ENCODE measurements at regions not wholly inside any gene's neighbourhood (a gene's known extent, or its start where the extent isn't known, plus 50 kb on each side); places are given as distances from the start of the nearest gene placed in this dataset.

GRCh38 chr4:20490734-20491133, 209.5 kb upstream of the PACRGL start:
- Histone ChIP-seq H3K9me3 (ENCODE audit: low read length) (no peaks in the 10 kb centered on the region), H4K20me1 (ENCODE audit: insufficient read depth, low read length) (no peaks in the 10 kb centered on the region), H3K4me3 (replicated peaks in 1 of 3; ENCODE audit: insufficient read depth in 1 of 3, low read depth in 2 of 3, low read length in 3 of 3) (no peak overlapping the region), H3K79me2 (ENCODE audit: insufficient read depth, low read length) (no peaks in the 10 kb centered on the region), H2AFZ (ENCODE audit: low read length) (no peak overlapping the region), H3K27me3 (ENCODE audit: control insufficient read depth in 1 of 2, insufficient read depth in 2 of 2, low read length in 2 of 2) (no peaks in the 10 kb centered on the region), H3K4me2 (ENCODE audit: low read depth, low read length) (no peak overlapping the region), H3K4me1 (ENCODE audit: insufficient read depth, low read length) (no peaks in the 10 kb centered on the region), H3K27ac (ENCODE audit: extremely low read length, insufficient read depth, low read length) (no peak overlapping the region), H3K9ac (ENCODE audit: insufficient read depth, low read depth, low read length) (no peak overlapping the region), H3K36me3 (replicated peaks in 1 of 2; ENCODE audit: control insufficient read depth in 1 of 2, insufficient read depth in 2 of 2, low read length in 2 of 2) (no peaks in the 10 kb centered on the region)
- CTCF ChIA-PET (ENCODE audit: low intra/inter-chr PET ratio, low total read pairs) = no interaction called here
- POLR2A ChIA-PET = no interaction called here
- TF ChIP-seq ESRRA (CRISPR knock-in tag; IDR thresholded peaks at IDR 0.05; ENCODE audit: low read depth) (no peak), NKX3-1 (CRISPR knock-in tag; IDR thresholded peaks at IDR 0.05) (no peak), AHR (CRISPR knock-in tag; IDR thresholded peaks at IDR 0.05) (no peak)
- DNase-seq (ENCODE audit: low spot score) (no peak), ATAC-seq (no peak), FAIRE-seq (no peak)
- BruUV-seq (replicated peaks) = no TSS peak
- in situ Hi-C loops (cut with HindIII; ENCODE audit: extremely low pct_ligation_motif_present, low pct_unique_long_range_greater_than_20kb) = no loop called here
- intact Hi-C loops (cut with micrococcal nuclease; ENCODE audit: unreplicated experiment) = no loop called here
- under 1% methylated on average over 3 of the region's 3 CpGs for WGBS (ENCODE audit: low lambda C conversion rate)

- FAIRE-seq (no peak), DNase-seq (ENCODE audit: low spot score) (no peak), ATAC-seq (no peak)
- in situ Hi-C loops (cut with HindIII; ENCODE audit: extremely low pct_ligation_motif_present, low pct_unique_long_range_greater_than_20kb) = no loop called here
- WGBS (ENCODE audit: low lambda C conversion rate) = 55% methylated on average over 1 of the region's 1 CpG
- ChIA-PET POLR2A (no interaction called here), CTCF (ENCODE audit: low intra/inter-chr PET ratio, low total read pairs) (no interaction called here)
- Histone ChIP-seq H3K4me2 (ENCODE audit: low read depth, low read length) (no peak overlapping the region), H3K27ac (ENCODE audit: extremely low read length, insufficient read depth, low read length) (no peak overlapping the region), H3K4me1 (ENCODE audit: insufficient read depth, low read length) (no peaks in the 10 kb centered on the region), H4K20me1 (ENCODE audit: insufficient read depth, low read length) (no peaks in the 10 kb centered on the region), H3K4me3 (replicated peaks in 1 of 3; ENCODE audit: insufficient read depth in 1 of 3, low read depth in 2 of 3, low read length in 3 of 3) (no peak overlapping the region), H2AFZ (ENCODE audit: low read length) (no peak overlapping the region), H3K36me3 (replicated peaks in 1 of 2; ENCODE audit: control insufficient read depth in 1 of 2, insufficient read depth in 2 of 2, low read length in 2 of 2) (no peaks in the 10 kb centered on the region), H3K79me2 (ENCODE audit: insufficient read depth, low read length) (no peaks in the 10 kb centered on the region), H3K27me3 (ENCODE audit: control insufficient read depth in 1 of 2, insufficient read depth in 2 of 2, low read length in 2 of 2) (no peaks in the 10 kb centered on the region), H3K9ac (ENCODE audit: insufficient read depth, low read depth, low read length) (no peak overlapping the region), H3K9me3 (ENCODE audit: low read length) (no peaks in the 10 kb centered on the region)
- BruUV-seq (replicated peaks) = no TSS peak
- intact Hi-C loops (cut with micrococcal nuclease; ENCODE audit: unreplicated experiment) = no loop called here
- TF ChIP-seq ZFP1 (CRISPR knock-in tag; IDR thresholded peaks at IDR 0.05) = no peak
- no peak for TF ChIP-seq FIP1L1 (IDR thresholded peaks at IDR 0.05; ENCODE audit: borderline replicate concordance, insufficient read depth, low read depth, low read length)
- TF ChIP-seq HIVEP1 (CRISPR knock-in tag; IDR thresholded peaks at IDR 0.05) = no peak
- no peak for TF ChIP-seq ZNF776 (CRISPR knock-in tag; IDR thresholded peaks at IDR 0.05)
- TF ChIP-seq, protein P1, sequence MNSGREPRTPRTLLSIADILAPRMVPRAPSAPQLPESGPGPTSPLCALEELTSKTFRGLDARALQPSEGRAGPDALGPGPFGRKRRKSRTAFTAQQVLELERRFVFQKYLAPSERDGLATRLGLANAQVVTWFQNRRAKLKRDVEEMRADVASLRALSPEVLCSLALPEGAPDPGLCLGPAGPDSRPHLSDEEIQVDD (CRISPR knock-in tag; IDR thresholded peaks at IDR 0.05; ENCODE audit: borderline replicate concordance) = no peak
- TF ChIP-seq, protein P2, sequence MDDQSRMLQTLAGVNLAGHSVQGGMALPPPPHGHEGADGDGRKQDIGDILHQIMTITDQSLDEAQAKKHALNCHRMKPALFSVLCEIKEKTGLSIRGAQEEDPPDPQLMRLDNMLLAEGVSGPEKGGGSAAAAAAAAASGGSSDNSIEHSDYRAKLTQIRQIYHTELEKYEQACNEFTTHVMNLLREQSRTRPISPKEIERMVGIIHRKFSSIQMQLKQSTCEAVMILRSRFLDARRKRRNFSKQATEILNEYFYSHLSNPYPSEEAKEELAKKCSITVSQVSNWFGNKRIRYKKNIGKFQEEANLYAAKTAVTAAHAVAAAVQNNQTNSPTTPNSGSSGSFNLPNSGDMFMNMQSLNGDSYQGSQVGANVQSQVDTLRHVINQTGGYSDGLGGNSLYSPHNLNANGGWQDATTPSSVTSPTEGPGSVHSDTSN (CRISPR knock-in tag; IDR thresholded peaks at IDR 0.05; ENCODE audit: borderline replicate concordance) = no peak
- TF ChIP-seq ZGPAT (CRISPR knock-in tag; IDR thresholded peaks at IDR 0.05) = no peak
- no peak for TF ChIP-seq MED1 (CRISPR knock-in tag; IDR thresholded peaks at IDR 0.05)
- no peak for TF ChIP-seq ZNF567 (CRISPR knock-in tag; IDR thresholded peaks at IDR 0.05; ENCODE audit: borderline replicate concordance)
- TF ChIP-seq ZNF253 (CRISPR knock-in tag; IDR thresholded peaks at IDR 0.05; ENCODE audit: borderline replicate concordance) = no peak
- no peak for TF ChIP-seq ZNF136 (CRISPR knock-in tag; IDR thresholded peaks at IDR 0.05; ENCODE audit: low read depth)
- no peak for TF ChIP-seq HNRNPH1 (optimal IDR thresholded peaks at IDR 0.05; ENCODE audit: low read depth, low read length)
- no peak for TF ChIP-seq ZNF577 (CRISPR knock-in tag; IDR thresholded peaks at IDR 0.05; ENCODE audit: borderline replicate concordance, low read depth)
These were observed 206.4 kb upstream of the PACRGL start for GRCh38 chr4:20493761-20494353.
